Calu3 (cell line): ENCODE measurements at regions not wholly inside any gene's neighbourhood (a gene's known extent, or its start where the extent isn't known, plus 50 kb on each side); places are given as distances from the start of the nearest gene placed in this dataset.

ENCODE experiments used
- BruUV-seq: library from RNA; stranded (reverse); fragments of 400-500 nt; replicated peaks from 2 replicates; lab custom pipeline; 2021; lab: Mats Ljungman, UMichigan
- CTCF ChIA-PET: fragments of 300-600 bp; sonication (Branson Sonifier 250); formaldehyde crosslinking; loops from one replicate; lab custom pipeline; 2022; ENCODE audit warnings: antibody characterized with exemption; lab: Charles Lee
- DNase-seq: peaks from one replicate; pipeline ENCODE4 v3.0.0; 2022
- H3K27ac Mint-ChIP-seq: one replicate; pipeline ENCODE4 v1.8.0; 2022; ENCODE audit warnings: mixed read lengths; ENCODE audit not compliant: unreplicated experiment
- H3K27me3 Mint-ChIP-seq: one replicate; pipeline ENCODE4 v1.8.0; 2022; ENCODE audit warnings: mixed read lengths; ENCODE audit not compliant: unreplicated experiment
- H3K36me3 Mint-ChIP-seq: one replicate; pipeline ENCODE4 v1.8.0; 2022; ENCODE audit warnings: mild to moderate bottlenecking, moderate library complexity, mixed read lengths; ENCODE audit not compliant: insufficient read depth, unreplicated experiment
- H3K4me1 Mint-ChIP-seq: one replicate; pipeline ENCODE4 v1.8.0; 2022; ENCODE audit warnings: mild to moderate bottlenecking, low read depth, mixed read lengths; ENCODE audit not compliant: unreplicated experiment
- H3K4me3 Mint-ChIP-seq: one replicate; pipeline ENCODE4 v1.8.0; 2022; ENCODE audit warnings: mild to moderate bottlenecking, low read depth, moderate library complexity, mixed read lengths; ENCODE audit not compliant: unreplicated experiment
- H3K9me3 Mint-ChIP-seq: one replicate; pipeline ENCODE4 v1.8.0; 2022; ENCODE audit warnings: low read depth, mixed read lengths; ENCODE audit not compliant: unreplicated experiment
- CTCF ChIP-seq: fragments of 200-600 bp; IDR thresholded peaks from one replicate; pipeline ENCODE4 v1.8.0; 2022; ENCODE audit warnings: antibody characterized with exemption; ENCODE audit not compliant: unreplicated experiment
- intact Hi-C: fragments of 100-400 bp; cut with micrococcal nuclease; formaldehyde crosslinking; loops from one replicate; pipeline ENCODE4 v1.10.0; 2022; ENCODE audit not compliant: unreplicated experiment

DNA sequence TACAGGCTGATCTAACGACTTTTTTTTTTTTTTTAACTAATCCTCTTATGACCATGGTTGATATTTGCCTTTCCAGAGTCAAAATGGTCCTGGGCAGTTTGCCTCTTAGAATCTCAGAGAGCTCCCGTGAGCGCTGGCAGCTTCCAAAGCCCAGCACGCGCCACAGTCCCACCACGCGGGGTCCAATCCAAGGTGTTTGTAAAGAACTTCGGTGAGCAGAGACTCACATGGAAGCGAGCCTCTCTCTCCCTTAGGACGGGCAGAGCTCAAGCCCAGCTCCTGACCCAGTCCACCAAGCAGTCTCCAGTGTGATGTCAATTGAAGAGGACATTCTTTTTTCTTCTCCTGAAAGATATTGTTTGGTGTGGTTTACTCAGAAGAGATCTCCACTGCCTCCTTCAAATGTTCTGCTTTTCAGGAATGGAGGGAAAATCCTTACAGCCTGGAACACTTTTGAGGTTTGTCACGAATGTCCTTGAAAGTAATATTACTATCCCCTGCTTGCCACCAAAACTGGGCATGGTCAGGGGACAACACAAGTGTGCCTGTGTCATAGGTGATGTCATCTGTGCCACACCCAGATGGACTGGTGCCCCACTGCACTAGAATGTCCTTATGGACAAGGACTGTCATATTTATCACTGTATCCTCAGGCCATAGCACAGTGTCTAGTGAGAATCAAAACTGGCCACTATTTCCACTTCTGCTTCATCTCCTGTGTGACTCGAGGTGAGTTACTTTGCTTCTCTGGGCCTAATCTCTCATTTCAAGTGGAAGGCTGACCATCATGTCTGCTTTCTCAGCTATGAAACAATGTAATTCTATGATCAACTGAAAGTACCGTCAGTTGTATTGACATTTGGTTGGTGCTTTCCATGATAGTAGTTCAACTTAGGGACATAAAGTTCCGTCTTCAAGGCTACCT lies 97.4 kb upstream of the EDEM3 start:
- BruUV-seq: no TSS peak

DNA sequence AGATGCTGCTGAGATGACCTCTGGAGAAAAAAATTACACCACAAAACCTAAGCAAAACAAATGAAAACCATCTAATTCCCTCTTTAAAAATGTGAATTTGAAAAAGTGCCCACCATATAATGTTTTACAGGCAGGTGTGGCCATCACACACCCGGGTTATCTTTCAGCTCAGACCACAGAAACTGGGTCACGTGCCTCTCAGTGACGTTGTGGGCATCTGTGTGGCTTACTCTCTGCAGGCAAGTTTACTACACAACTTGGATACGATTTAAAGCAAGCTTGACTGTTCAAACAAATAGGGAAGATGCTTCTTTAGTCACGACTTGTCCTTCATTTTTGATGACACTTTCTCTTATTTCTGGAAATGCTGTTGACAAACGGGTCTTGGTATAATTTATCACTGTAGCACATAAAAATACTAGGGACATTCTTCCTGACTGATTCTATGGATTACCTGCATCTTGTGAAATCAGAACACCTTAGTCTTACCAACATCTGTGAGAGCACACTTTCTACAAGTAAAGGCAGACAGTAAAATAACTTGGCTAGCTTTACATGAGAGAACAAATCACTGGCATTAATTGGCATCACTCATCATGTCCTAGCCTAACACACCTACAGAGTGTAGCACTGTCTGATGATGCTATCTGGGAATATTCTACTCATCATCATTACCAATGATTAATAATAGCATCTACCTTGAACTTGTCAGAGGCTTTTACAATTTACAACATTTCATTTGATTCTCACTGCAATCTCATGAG lies 89.3 kb upstream of the EDEM3 start:
- Mint-ChIP-seq H3K4me3 (no peak overlapping the region), H3K27me3 (no peaks in the 10 kb centered on the region), H3K36me3 (no peaks in the 10 kb centered on the region), H3K9me3 (no peaks in the 10 kb centered on the region), H3K4me1 (peaks cover 1% of the 10 kb centered on the region), H3K27ac (no peak overlapping the region)
- CTCF ChIA-PET: no interaction called here
- intact Hi-C loops: no loop called here
- no peak for DNase-seq
- BruUV-seq: no TSS peak
- TF ChIP-seq CTCF: no peak

More for the DNA sequence above, 97.4 kb upstream of the EDEM3 start:
- H3K27ac Mint-ChIP-seq: no peak overlapping the region
- intact Hi-C loops: no loop called here
- H3K36me3 Mint-ChIP-seq: no peaks in the 10 kb centered on the region
- no peaks in the 10 kb centered on the region for H3K27me3 Mint-ChIP-seq
- CTCF ChIA-PET: no interaction called here
- no peaks in the 10 kb centered on the region for H3K9me3 Mint-ChIP-seq
- TF ChIP-seq CTCF: no peak
- DNase-seq: no peak
- no peak overlapping the region for H3K4me3 Mint-ChIP-seq
- H3K4me1 Mint-ChIP-seq: no peaks in the 10 kb centered on the region

- CTCF ChIA-PET: no interaction called here
- H3K27ac Mint-ChIP-seq: no peak overlapping the region
- TF ChIP-seq CTCF: no peak
- no TSS peak for BruUV-seq
- H3K4me3 Mint-ChIP-seq: no peak overlapping the region
- peaks cover 25% of the 10 kb centered on the region for H3K4me1 Mint-ChIP-seq
- no peaks in the 10 kb centered on the region for H3K36me3 Mint-ChIP-seq
- DNase-seq: no peak
- intact Hi-C loops: no loop called here
- no peaks in the 10 kb centered on the region for H3K27me3 Mint-ChIP-seq
- H3K9me3 Mint-ChIP-seq: no peaks in the 10 kb centered on the region
Observed at GRCh38 chr1:184840596-184840995, 85.9 kb upstream of the EDEM3 start.

GRCh38 chr1:184838504-184838951 lies 83.9 kb upstream of the EDEM3 start:
- Mint-ChIP-seq H3K9me3 (no peaks in the 10 kb centered on the region), H3K36me3 (no peaks in the 10 kb centered on the region), H3K27me3 (no peaks in the 10 kb centered on the region), H3K4me3 (no peak overlapping the region), H3K27ac (no peak overlapping the region), H3K4me1 (peaks cover 27% of the 10 kb centered on the region)
- CTCF ChIA-PET: no interaction called here
- no TSS peak for BruUV-seq
- no peak for DNase-seq
- TF ChIP-seq CTCF: no peak
- intact Hi-C loops: no loop called here
